ENCODE measurements at regions not wholly inside any gene's neighbourhood (a gene's known extent, or its start where the extent isn't known, plus 50 kb on each side); places are given as distances from the start of the nearest gene placed in this dataset.

DNA sequence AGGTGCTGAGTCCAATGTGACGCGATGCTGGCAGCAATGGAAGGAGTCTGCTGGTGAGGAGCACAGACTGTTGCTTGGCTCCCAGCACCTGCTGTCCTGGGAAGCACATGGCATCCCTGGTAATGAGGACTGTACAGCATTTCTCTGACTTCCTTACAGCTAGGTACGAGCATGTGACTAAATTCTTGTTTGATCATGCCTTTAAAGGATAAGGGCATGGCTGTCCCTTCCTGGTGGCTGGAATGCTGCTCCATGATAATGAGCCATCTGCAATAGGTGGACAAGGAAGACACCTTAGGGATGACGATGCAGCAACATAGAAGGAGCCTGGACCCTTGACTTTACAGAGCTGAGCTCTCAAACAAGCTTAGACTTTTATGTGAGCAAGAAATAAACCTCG lies 278.0 kb upstream of the SPRED2 start:
- H3K4me1 ChIP-seq (ENCODE audit: control insufficient read depth, insufficient read depth, low read length, unreplicated experiment), result no peaks in the 10 kb centered on the region
- H3K27me3 ChIP-seq (ENCODE audit: insufficient read depth, low read length), result peaks cover 56% of the 10 kb centered on the region
- H3K4me3 ChIP-seq (ENCODE audit: low read depth, low read length), result no peak overlapping the region
- no peaks in the 10 kb centered on the region for H3K79me2 ChIP-seq (ENCODE audit: control insufficient read depth, insufficient read depth, low read length, unreplicated experiment)
- no peaks in the 10 kb centered on the region for H3K36me3 ChIP-seq (ENCODE audit: insufficient read depth, low read length)
- no peak overlapping the region for H2AFZ ChIP-seq (ENCODE audit: low read length, unreplicated experiment)
- no peak overlapping the region for H3K27ac ChIP-seq (ENCODE audit: low read depth, low read length)

DNA sequence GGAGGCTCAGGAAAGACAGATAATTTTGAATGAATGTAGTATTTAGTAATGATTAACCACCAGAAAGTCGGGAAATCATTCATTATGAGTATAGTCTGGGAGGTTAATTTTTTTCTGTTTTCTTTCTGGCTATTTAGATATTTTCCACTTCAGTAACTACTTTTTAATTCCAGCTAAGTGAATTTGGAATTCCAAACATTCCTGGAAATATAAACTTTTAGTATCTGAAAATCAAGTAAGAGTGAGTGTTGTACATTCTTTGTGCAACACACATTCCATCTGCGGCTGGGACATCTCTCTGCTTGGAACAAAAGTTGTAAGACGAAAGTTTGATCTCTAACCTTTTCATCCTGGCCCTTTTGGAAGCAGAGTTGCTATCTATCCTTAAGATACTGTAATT lies 275.7 kb upstream of the SPRED2 start:
- Histone ChIP-seq H3K36me3 (ENCODE audit: insufficient read depth, low read length) (no peaks in the 10 kb centered on the region), H3K27ac (ENCODE audit: low read depth, low read length) (no peak overlapping the region), H3K4me1 (ENCODE audit: control insufficient read depth, insufficient read depth, low read length, unreplicated experiment) (no peaks in the 10 kb centered on the region), H3K27me3 (ENCODE audit: insufficient read depth, low read length) (peaks cover 36% of the 10 kb centered on the region), H3K4me3 (ENCODE audit: low read depth, low read length) (no peak overlapping the region), H3K79me2 (ENCODE audit: control insufficient read depth, insufficient read depth, low read length, unreplicated experiment) (no peaks in the 10 kb centered on the region), H2AFZ (ENCODE audit: low read length, unreplicated experiment) (no peak overlapping the region)

DNA sequence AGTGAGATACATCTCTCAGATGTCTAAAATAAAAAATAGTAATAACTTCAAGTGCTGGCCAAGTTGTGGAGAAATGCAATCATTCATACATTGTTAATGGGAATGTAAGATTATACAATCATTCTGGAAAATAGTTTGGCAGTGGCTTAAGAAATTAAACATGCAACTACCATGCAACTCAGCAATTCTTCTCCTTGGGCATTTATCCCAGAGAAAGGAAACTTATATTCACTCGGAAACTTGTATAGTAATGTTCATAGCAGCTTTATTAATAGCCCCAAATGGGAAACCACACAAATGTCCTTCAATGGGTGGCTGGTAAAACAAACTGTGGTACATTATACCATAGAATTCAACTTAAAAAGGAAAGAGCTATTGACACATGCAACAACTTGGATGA lies 274.0 kb upstream of the SPRED2 start:
- Histone ChIP-seq H3K4me3 (ENCODE audit: low read depth, low read length) (no peak overlapping the region), H2AFZ (ENCODE audit: low read length, unreplicated experiment) (no peak overlapping the region), H3K36me3 (ENCODE audit: insufficient read depth, low read length) (no peaks in the 10 kb centered on the region), H3K27me3 (ENCODE audit: insufficient read depth, low read length) (peaks cover 45% of the 10 kb centered on the region), H3K27ac (ENCODE audit: low read depth, low read length) (no peak overlapping the region), H3K4me1 (ENCODE audit: control insufficient read depth, insufficient read depth, low read length, unreplicated experiment) (no peaks in the 10 kb centered on the region), H3K79me2 (ENCODE audit: control insufficient read depth, insufficient read depth, low read length, unreplicated experiment) (no peaks in the 10 kb centered on the region)

DNA sequence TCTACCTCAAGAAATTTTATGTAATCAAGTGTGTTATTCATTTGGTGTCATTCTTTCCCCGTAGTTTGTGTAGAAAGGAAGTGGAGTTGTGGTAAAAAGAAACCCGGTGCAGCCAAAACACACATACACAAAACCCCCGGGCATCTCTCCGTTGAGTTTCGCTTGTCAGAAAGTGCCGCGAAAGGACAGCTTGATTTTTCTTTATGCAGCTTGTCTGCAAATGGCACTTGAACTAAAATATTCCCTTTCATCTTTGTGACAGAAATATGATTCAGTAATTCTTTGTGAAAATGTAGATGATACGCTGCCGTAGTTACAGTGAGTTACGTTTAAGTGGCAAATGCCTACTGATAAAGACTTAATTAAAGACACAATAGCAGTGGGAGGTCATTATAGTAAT lies 268.8 kb upstream of the SPRED2 start:
- Histone ChIP-seq H3K4me3 (ENCODE audit: low read depth, low read length) (no peak overlapping the region), H3K27me3 (ENCODE audit: insufficient read depth, low read length) (peaks cover 33% of the 10 kb centered on the region), H3K36me3 (ENCODE audit: insufficient read depth, low read length) (no peaks in the 10 kb centered on the region), H2AFZ (ENCODE audit: low read length, unreplicated experiment) (no peak overlapping the region), H3K79me2 (ENCODE audit: control insufficient read depth, insufficient read depth, low read length, unreplicated experiment) (no peaks in the 10 kb centered on the region), H3K4me1 (ENCODE audit: control insufficient read depth, insufficient read depth, low read length, unreplicated experiment) (no peaks in the 10 kb centered on the region), H3K27ac (ENCODE audit: low read depth, low read length) (no peak overlapping the region)

DNA sequence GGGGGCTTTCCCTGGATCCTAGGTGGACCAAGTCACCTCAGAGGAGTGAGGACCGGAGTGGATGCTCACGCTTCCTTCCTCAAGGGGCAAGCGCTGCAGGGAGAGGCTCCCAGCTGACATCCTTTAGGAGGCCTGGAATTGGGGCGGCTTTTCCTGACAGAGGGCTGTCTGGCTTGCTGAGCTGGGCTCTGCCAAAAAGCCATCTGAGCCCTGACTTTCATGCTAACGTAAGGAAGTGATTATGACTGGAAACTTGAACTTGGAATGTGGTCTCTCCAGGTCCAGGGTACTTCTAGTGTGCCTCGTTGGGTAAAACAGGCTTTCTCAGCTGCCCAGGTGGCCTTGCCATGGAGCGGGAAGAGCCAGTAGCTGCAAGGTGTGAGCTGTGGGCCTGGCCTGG lies 268.3 kb upstream of the SPRED2 start:
- Histone ChIP-seq H2AFZ (ENCODE audit: low read length, unreplicated experiment) (no peak overlapping the region), H3K36me3 (ENCODE audit: insufficient read depth, low read length) (no peaks in the 10 kb centered on the region), H3K79me2 (ENCODE audit: control insufficient read depth, insufficient read depth, low read length, unreplicated experiment) (no peaks in the 10 kb centered on the region), H3K4me3 (ENCODE audit: low read depth, low read length) (no peak overlapping the region), H3K27ac (ENCODE audit: low read depth, low read length) (no peak overlapping the region), H3K4me1 (ENCODE audit: control insufficient read depth, insufficient read depth, low read length, unreplicated experiment) (no peaks in the 10 kb centered on the region), H3K27me3 (ENCODE audit: insufficient read depth, low read length) (peaks cover 32% of the 10 kb centered on the region; the same call in 1 of the 2 replicates)

DNA sequence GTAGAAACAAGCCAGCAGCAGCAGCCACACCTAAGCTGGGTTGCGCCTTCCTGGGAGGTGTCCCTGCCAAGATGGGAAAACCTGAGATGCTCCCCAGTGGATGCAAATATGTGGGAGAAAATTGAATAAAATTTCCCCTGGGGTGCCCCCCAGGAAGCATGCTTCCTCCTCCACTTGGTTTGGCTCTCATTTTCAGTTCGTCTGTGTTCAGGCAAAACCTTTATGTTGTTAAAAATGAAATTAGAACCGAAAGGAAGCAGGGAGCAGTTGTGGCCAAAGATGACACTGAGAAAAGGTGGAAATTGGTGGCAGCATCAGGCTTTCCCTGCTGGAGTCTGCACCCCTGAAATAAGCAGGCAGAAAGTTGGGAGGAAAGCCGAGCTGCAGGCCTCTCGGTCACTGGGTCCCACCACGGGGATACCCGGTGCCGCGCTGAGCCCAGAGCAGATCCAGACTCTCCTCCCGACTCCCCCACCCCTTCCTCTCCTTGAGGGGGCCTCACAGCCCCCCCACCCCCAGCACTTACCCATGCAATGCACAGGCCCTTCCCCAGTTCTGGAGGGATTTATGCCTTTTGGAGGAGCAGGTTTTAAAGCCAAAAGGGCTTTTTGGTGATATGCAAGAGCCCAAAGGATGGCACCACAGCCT lies 267.7 kb upstream of the SPRED2 start:
- H3K36me3 ChIP-seq (ENCODE audit: insufficient read depth, low read length), result no peaks in the 10 kb centered on the region
- no peaks in the 10 kb centered on the region for H3K4me1 ChIP-seq (ENCODE audit: control insufficient read depth, insufficient read depth, low read length, unreplicated experiment)
- H3K4me3 ChIP-seq (ENCODE audit: low read depth, low read length), result no peak overlapping the region
- no peak overlapping the region for H2AFZ ChIP-seq (ENCODE audit: low read length, unreplicated experiment)
- no peaks in the 10 kb centered on the region for H3K79me2 ChIP-seq (ENCODE audit: control insufficient read depth, insufficient read depth, low read length, unreplicated experiment)
- H3K27ac ChIP-seq (ENCODE audit: low read depth, low read length), result no peak overlapping the region
- H3K27me3 ChIP-seq (ENCODE audit: insufficient read depth, low read length), result peaks cover 30% of the 10 kb centered on the region; the same call in 1 of the 2 replicates

DNA sequence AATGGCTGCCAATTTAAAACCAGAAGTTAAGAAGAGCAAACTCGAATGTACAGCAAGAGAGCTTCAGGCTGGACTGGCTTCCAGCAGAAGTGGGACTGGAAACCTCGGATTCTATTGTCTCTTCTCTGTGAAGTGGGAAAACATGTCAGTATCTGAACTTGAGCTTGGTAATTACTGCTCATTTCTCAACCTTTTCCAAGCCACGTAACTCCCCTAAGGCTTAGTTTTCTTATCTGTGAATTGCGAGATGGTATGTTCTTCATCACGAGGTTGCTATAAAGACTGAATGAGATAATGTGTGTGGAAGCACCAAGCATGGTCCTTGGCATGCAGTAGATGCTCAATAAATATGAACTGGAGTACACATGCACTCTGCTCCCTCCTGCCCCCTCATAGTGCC lies 259.4 kb upstream of the SPRED2 start:
- Histone ChIP-seq H3K36me3 (ENCODE audit: insufficient read depth, low read length) (no peaks in the 10 kb centered on the region), H3K4me1 (ENCODE audit: control insufficient read depth, insufficient read depth, low read length, unreplicated experiment) (no peaks in the 10 kb centered on the region), H3K27me3 (ENCODE audit: insufficient read depth, low read length) (peaks cover 58% of the 10 kb centered on the region), H3K4me3 (ENCODE audit: low read depth, low read length) (no peak overlapping the region), H2AFZ (ENCODE audit: low read length, unreplicated experiment) (no peak overlapping the region), H3K27ac (ENCODE audit: low read depth, low read length) (no peak overlapping the region), H3K79me2 (ENCODE audit: control insufficient read depth, insufficient read depth, low read length, unreplicated experiment) (no peaks in the 10 kb centered on the region)

DNA sequence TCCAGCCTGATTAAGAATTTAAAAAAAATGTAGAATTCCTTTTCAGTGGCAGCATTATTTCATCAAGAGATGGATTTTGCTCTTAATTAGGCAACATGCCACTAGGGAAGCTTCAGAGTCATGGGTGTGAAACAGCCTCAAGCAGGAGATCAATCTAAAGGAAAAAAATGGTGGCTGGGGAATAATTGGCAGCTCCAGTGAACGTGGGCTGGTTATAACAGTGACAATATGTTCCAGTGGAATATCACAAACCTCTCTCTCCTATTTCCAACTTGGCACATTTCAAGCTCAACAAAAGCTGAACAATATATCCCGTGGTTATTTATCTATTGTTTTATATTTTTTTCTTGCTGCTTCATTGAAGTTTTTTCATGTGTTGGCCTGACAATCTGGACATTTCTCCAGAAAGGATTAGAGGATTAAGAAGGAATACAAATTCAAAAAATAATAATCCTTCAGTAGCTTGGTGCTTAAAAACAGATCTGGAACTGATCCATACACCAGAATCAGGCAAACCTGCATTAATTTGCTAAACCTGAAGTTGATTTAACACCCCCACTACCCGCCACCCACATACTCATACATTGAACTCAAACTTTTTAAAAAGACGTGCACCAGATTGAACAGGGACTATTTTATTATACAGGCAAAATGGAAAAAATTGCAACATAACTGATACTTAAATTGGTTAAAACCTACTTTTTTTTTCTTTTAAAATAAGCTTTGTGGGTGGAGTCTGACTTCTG lies 255.9 kb upstream of the SPRED2 start:
- Histone ChIP-seq H2AFZ (ENCODE audit: low read length, unreplicated experiment) (no peak overlapping the region), H3K36me3 (ENCODE audit: insufficient read depth, low read length) (no peaks in the 10 kb centered on the region), H3K4me3 (ENCODE audit: low read depth, low read length) (no peak overlapping the region), H3K4me1 (ENCODE audit: control insufficient read depth, insufficient read depth, low read length, unreplicated experiment) (no peaks in the 10 kb centered on the region), H3K27ac (ENCODE audit: low read depth, low read length) (no peak overlapping the region), H3K79me2 (ENCODE audit: control insufficient read depth, insufficient read depth, low read length, unreplicated experiment) (no peaks in the 10 kb centered on the region), H3K27me3 (ENCODE audit: insufficient read depth, low read length) (peaks cover 62% of the 10 kb centered on the region)

DNA sequence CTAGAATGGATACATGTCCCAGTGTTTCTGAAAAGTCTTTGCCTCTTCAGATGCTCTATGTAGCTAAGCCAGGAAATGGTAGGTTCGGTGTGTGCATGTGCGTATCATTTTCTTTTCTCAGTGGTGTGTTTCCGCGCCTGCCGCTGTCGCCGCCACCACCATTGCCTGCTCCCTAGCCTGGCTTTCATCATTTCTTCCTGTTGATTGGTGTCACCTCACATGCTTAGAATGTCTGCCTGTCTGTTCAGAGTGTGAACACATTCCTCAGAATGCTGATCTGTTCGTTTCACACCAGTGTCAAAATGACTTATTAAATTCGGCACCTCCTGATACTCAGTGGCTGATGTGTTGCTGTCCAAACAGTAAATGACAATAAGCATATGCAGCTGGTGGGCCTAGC lies 255.2 kb upstream of the SPRED2 start:
- Histone ChIP-seq H3K36me3 (ENCODE audit: insufficient read depth, low read length) (no peaks in the 10 kb centered on the region), H3K79me2 (ENCODE audit: control insufficient read depth, insufficient read depth, low read length, unreplicated experiment) (no peaks in the 10 kb centered on the region), H3K27me3 (ENCODE audit: insufficient read depth, low read length) (peaks cover 60% of the 10 kb centered on the region), H3K4me1 (ENCODE audit: control insufficient read depth, insufficient read depth, low read length, unreplicated experiment) (no peaks in the 10 kb centered on the region), H2AFZ (ENCODE audit: low read length, unreplicated experiment) (no peak overlapping the region), H3K4me3 (ENCODE audit: low read depth, low read length) (no peak overlapping the region), H3K27ac (ENCODE audit: low read depth, low read length) (no peak overlapping the region)

DNA sequence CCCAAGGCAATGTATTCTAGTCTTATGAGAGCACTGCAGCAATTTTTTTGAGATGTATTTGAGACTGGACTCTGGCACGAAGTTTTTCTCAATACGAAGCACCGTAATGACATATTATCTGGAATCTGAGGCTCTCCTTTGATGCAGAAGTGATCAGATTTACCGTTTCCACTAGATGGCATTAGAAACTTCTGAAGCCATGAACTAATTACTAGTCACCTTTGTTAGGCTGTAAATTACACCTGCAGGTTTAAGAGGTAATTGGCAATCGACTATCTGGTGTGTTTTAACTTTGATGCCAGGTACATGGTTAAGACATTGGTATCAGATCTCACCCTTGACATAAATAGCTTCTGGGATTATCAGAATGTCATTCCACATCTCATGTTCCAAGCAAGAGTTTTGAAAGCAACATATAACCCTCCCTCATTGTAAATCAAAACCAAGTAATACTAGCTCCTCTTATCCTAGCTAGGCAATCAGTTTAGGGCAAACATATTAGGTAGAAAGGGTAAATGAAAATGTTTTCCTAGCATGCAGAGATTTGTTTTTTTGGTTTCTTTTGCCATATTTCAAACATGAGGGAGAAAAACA lies 254.6 kb upstream of the SPRED2 start:
- H3K27me3 ChIP-seq (ENCODE audit: insufficient read depth, low read length), result peaks cover 58% of the 10 kb centered on the region

DNA sequence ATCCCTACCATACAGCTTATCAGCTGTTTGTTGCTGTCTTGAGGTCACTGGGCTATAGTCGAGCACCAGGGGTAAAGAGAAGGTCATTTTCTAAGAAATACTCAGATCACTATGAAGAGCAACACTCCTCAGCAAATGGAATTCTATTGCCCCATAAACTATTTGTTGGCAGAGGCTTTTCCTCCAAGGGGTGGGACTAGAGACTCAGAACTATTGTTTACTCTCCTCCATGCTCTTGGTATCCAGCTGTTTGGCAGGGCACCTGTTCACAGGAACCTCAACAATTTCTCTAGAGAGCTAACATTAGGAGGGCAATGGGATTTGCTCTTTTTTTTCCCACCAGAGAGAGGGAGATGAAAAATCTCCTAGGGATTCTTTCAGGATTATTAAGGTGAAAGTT lies 249.1 kb upstream of the SPRED2 start:
- H3K4me1 ChIP-seq (ENCODE audit: control insufficient read depth, insufficient read depth, low read length, unreplicated experiment), result no peaks in the 10 kb centered on the region
- H3K27me3 ChIP-seq (ENCODE audit: insufficient read depth, low read length), result peaks cover 29% of the 10 kb centered on the region
- no peak overlapping the region for H3K4me3 ChIP-seq (ENCODE audit: low read depth, low read length)
- H2AFZ ChIP-seq (ENCODE audit: low read length, unreplicated experiment), result no peak overlapping the region
- no peaks in the 10 kb centered on the region for H3K36me3 ChIP-seq (ENCODE audit: insufficient read depth, low read length)
- no peak overlapping the region for H3K27ac ChIP-seq (ENCODE audit: low read depth, low read length)
- no peaks in the 10 kb centered on the region for H3K79me2 ChIP-seq (ENCODE audit: control insufficient read depth, insufficient read depth, low read length, unreplicated experiment)

More for the DNA sequence above, 254.6 kb upstream of the SPRED2 start:
- Histone ChIP-seq H3K79me2 (ENCODE audit: control insufficient read depth, insufficient read depth, low read length, unreplicated experiment) (no peaks in the 10 kb centered on the region), H3K27ac (ENCODE audit: low read depth, low read length) (no peak overlapping the region), H3K4me1 (ENCODE audit: control insufficient read depth, insufficient read depth, low read length, unreplicated experiment) (no peaks in the 10 kb centered on the region), H3K4me3 (ENCODE audit: low read depth, low read length) (no peak overlapping the region), H3K36me3 (ENCODE audit: insufficient read depth, low read length) (no peaks in the 10 kb centered on the region), H2AFZ (ENCODE audit: low read length, unreplicated experiment) (no peak overlapping the region)
